Transverse colon (tissue), 3 donors: ENCODE measurements at regions not wholly inside any gene's neighbourhood (a gene's known extent, or its start where the extent isn't known, plus 50 kb on each side); places are given as distances from the start of the nearest gene placed in this dataset.
"Not testable (repeated sequence)": the region's sequence is repeated elsewhere in the genome, so short reads cannot be mapped to it uniquely, and the experiment has no call there.

Experiments used
- CTCF ChIP-seq, 5 experiments: fragments of 200-600 bp in 3 of 5; fragments of 450-650 bp in 2 of 5; sonication (generic) in 3 of 5; IDR thresholded peaks; 1 replicate in 2 of 5; 2 replicates in 3 of 5; pipeline ENCODE4 v1.5.1; 2016 to 2017; ENCODE audit warnings: antibody characterized with exemption in 5 of 5, inconsistent platforms in 3 of 5, mild to moderate bottlenecking in 2 of 5, moderate library complexity in 1 of 5
- EP300 ChIP-seq: sonication (generic); formaldehyde crosslinking; IDR thresholded peaks from one replicate; pipeline ENCODE4 v1.6.1; 2017; ENCODE audit warnings: antibody characterized with exemption, low read depth
- POLR2A ChIP-seq: fragments of 450-650 bp; IDR thresholded peaks from one replicate; pipeline ENCODE4 v1.6.1; 2016; ENCODE audit warnings: antibody characterized with exemption, mild to moderate bottlenecking, moderate library complexity

- TF ChIP-seq CTCF (IDR thresholded peaks at IDR 0.05); EP300; POLR2A: not testable (repeated sequence)
Observed at GRCh38 chr4:111444836-111445235, 700.4 kb upstream of the FAM241A start.
